ENCODE measurements at regions not wholly inside any gene's neighbourhood (a gene's known extent, or its start where the extent isn't known, plus 50 kb on each side); places are given as distances from the start of the nearest gene placed in this dataset.

DNA sequence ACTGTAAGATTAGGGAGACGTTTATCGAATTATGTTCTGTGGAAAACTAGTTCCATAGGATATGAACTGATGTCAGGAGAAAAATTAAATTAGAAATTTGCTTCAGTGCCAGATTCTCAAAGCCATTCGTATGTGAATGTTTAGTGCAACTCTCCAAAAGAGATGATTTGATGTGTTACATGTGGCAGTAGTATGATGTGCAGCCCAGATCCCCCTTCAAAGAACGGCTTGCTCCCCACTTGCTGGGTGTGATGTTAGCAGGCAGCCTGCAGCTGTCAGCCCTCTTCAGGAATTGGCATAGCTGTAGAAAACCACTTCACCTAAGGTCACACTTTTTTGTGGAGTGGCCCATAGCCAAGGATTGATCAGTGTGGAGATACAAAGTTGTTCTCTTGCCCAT is 127.0 kb upstream of the CCDC54 start:
- no peak for DNase-seq

DNA sequence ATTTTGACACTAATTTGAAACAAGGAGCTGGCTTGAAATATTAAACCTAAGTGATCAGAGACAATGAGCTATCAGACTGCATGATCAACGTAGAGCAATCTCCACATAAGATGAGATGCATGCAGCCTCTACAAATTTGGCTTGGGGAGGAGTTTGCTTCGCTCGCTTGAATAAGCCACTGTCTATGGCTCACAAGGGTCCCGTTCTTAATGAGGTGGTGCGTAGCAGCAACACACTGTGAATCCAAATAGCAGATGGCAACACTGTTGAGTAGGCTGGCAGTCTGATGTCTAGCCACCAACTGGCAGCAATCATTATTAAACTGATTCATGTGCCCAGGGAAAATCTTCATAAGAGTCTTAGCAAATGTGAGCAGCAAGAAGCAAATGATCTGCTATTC is 125.4 kb upstream of the CCDC54 start:
- no peak for DNase-seq

DNA sequence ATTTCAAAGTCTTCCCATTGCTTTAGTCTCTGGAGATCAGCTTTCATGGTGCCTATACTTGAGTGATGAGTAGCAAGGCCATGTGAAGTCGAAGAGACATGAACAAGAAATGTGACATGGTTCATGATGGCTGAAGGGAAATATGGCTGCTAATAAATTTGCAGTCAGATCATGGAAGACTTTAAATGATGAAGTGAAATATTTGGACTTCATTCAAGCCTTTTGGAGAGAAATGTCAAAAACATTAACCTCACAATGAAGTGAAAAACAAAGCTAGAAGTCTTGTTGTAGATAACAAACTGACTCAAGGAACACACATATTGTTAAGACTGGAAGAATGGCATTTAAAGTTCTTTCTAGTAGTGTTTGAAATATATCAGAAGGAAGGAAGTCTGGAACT is 120.3 kb upstream of the CCDC54 start:
- DNase-seq, result no peak

DNA sequence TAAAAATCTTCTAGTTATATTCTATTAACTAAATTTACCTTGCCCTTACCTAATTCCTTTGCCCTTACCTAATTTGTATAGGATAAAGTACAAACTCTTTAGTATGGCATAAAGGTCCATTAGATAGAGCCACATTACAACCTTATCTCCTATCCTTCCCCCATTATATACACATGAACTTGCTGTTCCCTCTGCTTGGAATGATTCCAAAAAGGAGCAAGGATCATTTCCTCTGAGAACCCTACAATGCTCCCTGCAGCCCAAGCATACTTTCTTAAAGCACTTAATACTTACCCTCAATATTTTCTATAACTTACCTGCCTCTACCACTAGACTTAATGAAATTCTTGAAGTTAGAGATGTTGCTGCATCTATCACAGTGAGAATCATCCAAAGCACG is 118.9 kb upstream of the CCDC54 start:
- no peak for DNase-seq

GRCh38 chr3:107260207-107260606 is 117.0 kb upstream of the CCDC54 start:
- DNase-seq, result no peak

- DNase-seq, result no peak
Observed at GRCh38 chr3:107263269-107264021, 113.8 kb upstream of the CCDC54 start.

GRCh38 chr3:107264888-107265287 is 112.4 kb upstream of the CCDC54 start:
- no peak for DNase-seq

DNA sequence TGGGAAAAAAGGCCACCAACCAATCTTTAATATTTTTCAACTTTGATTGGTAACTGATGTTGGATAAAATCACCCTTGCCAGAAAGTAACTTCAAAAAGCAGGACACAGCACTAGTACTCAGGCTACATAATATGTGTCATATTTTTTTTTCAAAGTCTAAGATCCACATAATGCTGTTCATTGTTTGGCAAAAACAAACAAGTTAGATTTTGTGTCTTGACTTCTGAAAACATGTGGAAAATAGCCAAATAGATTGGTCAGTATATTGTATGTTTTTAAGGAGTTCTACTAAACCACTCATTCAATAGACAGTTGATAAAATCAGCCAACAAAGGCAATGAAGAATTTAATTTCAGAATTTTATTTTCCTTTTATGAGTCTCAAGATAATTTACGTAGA is 111.7 kb upstream of the CCDC54 start:
- no peak for DNase-seq

- no peak for DNase-seq
Observed at GRCh38 chr3:107268469-107268868, 108.8 kb upstream of the CCDC54 start.

DNA sequence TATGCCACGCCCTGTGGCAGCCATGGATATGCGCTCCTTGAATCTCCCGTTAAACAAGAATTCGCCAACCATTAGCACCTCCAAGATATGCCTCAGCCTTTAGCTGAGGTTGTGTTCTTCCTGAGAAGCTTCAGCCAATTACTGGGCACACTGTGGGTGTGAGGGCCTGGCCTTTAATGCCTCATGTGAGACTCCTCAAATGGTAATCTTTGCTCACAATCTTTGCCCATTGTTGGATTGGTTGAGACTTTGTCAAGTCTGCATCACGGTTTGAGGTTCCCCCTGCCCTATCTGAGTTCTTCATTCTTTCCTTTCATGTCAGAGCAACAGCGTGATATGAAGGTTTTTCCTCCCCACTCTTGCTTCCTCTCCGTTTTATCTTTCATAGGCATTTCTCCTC is 108.1 kb upstream of the CCDC54 start:
- DNase-seq, result no peak

- DNase-seq, result no peak
Observed at GRCh38 chr3:107271787-107272387, 105.4 kb upstream of the CCDC54 start.

GRCh38 chr3:107272471-107272870 is 104.8 kb upstream of the CCDC54 start:
- no peak for DNase-seq

DNA sequence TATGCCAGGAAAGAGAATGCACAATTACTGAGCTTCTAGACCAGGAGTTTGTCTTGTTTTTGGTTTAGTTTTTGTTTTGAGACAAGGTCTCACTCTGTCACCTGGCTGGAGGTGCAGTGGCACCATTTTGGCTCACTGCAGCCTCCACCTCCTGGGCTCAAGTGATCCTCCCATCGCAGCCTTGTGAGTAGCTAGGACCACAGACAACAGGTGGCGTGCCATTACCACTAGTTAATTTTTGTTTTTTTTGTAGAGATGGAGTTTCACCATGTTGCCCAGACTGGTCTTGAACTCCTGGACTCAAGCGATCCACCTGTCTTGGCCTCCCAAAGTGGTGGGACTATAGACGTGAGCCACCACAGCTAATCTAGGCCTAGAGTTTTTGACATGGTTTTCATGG is 104.4 kb upstream of the CCDC54 start:
- DNase-seq, result no peak

DNA sequence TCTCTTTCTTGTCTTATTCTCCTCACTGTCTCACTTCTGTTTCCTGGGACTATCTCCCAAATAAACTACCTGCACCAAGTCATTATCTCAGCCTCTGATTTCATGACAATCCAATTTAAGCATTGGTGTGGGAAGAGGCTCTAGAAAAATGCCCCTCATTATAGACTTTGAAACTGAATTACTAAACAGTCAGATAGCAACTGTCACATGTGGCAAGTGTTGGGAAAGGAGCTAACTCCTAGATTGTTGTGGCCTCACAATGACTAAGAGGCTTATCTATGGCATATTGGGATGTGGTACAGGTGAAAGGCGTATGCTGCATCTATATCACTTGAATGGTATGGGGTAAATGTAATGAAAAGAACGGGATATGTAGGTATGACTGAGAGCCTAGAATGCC is 103.5 kb upstream of the CCDC54 start:
- no peak for DNase-seq

DNA sequence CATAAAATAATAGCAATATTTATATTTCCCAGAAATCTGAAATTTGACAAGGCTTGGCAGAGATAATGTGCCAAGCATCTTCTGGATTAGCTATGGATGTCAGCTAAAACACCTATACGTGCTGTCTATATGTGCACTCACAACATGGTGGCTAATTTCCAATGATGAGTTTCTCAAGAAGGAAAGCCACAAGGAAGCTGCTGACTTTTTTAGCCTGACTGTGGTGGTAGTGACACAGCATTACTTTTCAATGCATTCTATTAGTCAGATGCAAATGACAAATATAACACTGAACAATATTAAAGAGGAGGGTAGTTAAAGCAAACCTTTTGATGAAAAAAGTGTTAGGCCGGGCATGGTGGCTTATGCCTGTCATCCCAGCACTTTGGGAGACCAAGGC is 101.7 kb upstream of the CCDC54 start:
- DNase-seq, result no peak

- no peak for DNase-seq
Observed at GRCh38 chr3:107283948-107284347, 93.3 kb upstream of the CCDC54 start.

GRCh38 chr3:107284612-107285011 is 92.6 kb upstream of the CCDC54 start:
- no peak for DNase-seq

DNA sequence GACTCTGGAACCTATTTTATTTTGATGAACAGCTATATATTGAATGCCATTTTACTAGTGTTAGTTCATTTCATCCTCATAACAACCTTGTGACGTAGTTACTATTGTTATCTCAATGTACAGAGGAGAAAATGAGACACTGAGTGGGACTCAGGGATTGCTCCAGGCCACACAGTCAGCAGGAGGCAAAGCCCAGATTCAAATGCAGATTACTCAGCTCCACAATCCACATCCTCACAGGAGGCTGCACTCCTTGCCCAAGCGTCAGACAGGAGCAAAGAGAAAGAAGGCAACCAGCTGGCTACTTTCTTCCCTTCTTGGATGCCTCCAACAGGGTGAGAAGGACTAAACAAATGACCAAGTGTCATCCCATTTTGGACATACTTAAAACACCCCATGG is 92.0 kb upstream of the CCDC54 start:
- no peak for DNase-seq

GRCh38 chr3:107289354-107289753 is 87.9 kb upstream of the CCDC54 start:
- no peak for DNase-seq

DNA sequence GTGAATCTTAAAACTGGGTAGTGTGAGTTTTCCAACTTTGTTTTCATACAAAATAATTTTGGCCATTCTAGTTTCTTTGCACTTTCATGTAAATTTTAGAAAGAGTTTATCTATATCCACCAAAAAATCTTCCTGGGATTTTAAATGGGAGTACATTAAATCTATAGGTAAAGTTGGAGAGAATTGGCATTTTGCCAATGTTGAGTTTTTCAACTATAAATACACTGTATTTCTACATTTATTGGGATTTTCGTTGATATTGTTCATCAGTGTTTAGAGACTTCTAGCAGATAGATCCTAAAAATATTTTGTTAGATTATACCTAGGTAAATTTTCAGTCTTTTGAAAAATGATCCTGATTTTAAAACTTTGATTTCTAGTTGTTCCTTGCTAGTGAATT is 83.1 kb upstream of the CCDC54 start:
- no peak for DNase-seq

DNA sequence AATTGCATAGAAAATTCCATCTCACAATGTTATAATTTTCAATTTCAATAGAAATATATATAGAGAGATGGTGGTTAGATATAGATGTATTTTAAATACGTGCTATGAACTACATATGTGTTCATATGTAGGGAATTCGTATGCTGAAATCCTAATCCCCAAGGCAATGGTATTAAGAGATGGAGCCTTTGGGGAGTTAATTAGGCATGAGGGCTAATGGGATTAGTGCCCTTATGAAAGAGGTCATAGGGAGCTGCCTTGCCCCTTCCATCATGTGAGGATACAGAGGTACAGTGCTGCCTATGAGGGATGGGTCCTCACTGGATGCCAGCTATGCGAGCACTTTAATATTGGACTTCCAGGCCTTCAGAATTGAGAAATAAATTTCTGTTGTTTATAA is 79.6 kb upstream of the CCDC54 start:
- DNase-seq, result no peak

DNA sequence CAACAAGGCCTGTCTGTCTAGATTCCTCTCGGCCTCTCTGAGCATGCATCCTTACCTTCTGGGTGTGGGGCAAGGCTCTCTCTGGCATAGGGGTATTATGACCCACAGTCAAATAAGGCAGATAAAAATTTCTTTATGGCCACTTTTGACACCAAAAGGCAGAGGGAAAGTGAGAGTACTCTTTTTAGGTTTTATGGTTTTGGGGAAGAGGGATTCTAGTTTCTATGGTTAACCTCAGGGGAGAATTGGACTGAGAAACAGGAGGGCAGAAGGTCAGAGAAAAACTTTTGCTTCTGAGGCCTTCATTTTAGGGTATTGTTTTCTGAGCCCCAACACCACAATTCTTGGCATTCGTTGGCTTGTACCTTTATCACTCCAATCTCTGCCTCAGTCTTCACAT is 70.0 kb upstream of the CCDC54 start:
- DNase-seq, result no peak

DNA sequence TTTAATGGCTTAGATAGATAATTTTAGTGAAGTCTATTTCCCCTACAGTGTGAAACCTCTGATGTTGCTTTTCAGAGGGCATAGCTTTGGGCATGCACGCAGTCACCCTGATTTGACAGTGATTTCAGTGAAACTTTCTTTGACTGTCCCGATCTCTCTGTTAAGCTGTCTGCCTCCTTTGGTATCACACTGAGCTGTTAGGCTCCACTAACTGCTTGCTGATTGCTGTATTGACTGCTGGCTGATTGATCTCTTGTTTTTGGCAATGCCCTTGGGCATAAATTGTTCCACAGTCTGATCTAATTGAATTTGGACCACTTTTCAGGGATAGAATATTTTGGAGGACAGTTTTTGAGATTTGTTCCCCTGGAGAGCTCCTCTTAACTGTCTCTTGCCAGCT is 68.5 kb upstream of the CCDC54 start:
- no peak for DNase-seq

DNA sequence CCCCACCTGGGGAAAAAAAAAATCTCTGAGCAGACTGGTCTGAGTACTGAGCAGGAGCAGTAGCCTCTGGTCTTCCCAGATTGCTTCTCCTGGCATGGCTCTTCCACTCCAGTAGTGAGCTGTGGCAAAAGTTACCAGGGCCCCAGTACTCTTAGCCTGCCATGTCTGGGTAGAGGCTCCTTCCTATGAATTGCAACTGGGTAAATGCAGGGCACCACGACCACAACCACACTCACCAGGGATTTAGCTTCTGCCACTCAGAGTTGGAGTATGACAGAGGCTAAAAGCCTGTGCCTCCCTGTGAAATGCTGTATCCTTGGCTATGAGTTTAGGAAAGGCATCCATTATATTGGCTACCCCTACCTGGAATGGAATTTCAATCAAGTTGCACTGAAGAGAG is 67.9 kb upstream of the CCDC54 start:
- DNase-seq, result no peak

GRCh38 chr3:107313711-107314110 is 63.5 kb upstream of the CCDC54 start:
- DNase-seq, result no peak
